Loucy (cell line): ENCODE measurements at regions not wholly inside any gene's neighbourhood (a gene's known extent, or its start where the extent isn't known, plus 50 kb on each side); places are given as distances from the start of the nearest gene placed in this dataset.

ENCODE experiments used
- H2AFZ ChIP-seq: fragments of 200-600 bp; sonication (generic); 2 replicates; pipeline ENCODE4 v1.6.0; 2016; ENCODE audit warnings: antibody characterized with exemption, mild to moderate bottlenecking, low read length, moderate library complexity
- H3F3A ChIP-seq: fragments of 200-600 bp; 2 replicates; pipeline ENCODE4 v1.6.0; 2016; ENCODE audit warnings: antibody characterized with exemption, low read depth, mild to moderate bottlenecking
- H3K27me3 ChIP-seq: fragments of 200-600 bp; sonication (generic); 2 replicates; pipeline ENCODE4 v1.6.1; 2014; ENCODE audit warnings: low read length, mild to moderate bottlenecking; ENCODE audit not compliant: insufficient read depth, poor library complexity, severe bottlenecking
- H3K36me3 ChIP-seq: fragments of 200-600 bp; sonication (generic); 2 replicates; pipeline ENCODE4 v1.6.1; 2016; ENCODE audit warnings: low read length; ENCODE audit not compliant: insufficient read depth
- H3K4me1 ChIP-seq: fragments of 200-600 bp; sonication (generic); 2 replicates; pipeline ENCODE4 v1.5.1; 2014; ENCODE audit warnings: low read length, mild to moderate bottlenecking; ENCODE audit not compliant: insufficient read depth, poor library complexity, severe bottlenecking
- H3K4me2 ChIP-seq: fragments of 200-600 bp; sonication (generic); 2 replicates; pipeline ENCODE4 v1.6.0; 2014; ENCODE audit warnings: antibody characterized with exemption, low read length, low read depth, mild to moderate bottlenecking; ENCODE audit not compliant: poor library complexity, severe bottlenecking
- H3K4me3 ChIP-seq: fragments of 200-600 bp; sonication (generic); 2 replicates; pipeline ENCODE4 v1.5.1; 2014; ENCODE audit warnings: low read length, mild to moderate bottlenecking, mixed read lengths; ENCODE audit not compliant: poor library complexity, severe bottlenecking
- H3K79me2 ChIP-seq: fragments of 200-600 bp; sonication (generic); 2 replicates; pipeline ENCODE4 v1.6.1; 2014; ENCODE audit warnings: low read length; ENCODE audit not compliant: insufficient read depth
- H3K9ac ChIP-seq: fragments of 200-600 bp; sonication (generic); 2 replicates; pipeline ENCODE4 v1.6.0; 2014; ENCODE audit warnings: mild to moderate bottlenecking, low read depth, low read length, moderate library complexity; ENCODE audit not compliant: poor library complexity, severe bottlenecking
- H3K9me2 ChIP-seq: fragments of 200-600 bp; sonication (generic); replicated peaks from 2 replicates; pipeline ENCODE4 v1.6.1; 2016; ENCODE audit warnings: low read depth, low read length, mixed read lengths
- H3K9me3 ChIP-seq: fragments of 200-600 bp; sonication (generic); 2 replicates; pipeline ENCODE4 v1.6.1; 2014; ENCODE audit warnings: mild to moderate bottlenecking, antibody characterized with exemption, low read length, low read depth; ENCODE audit not compliant: insufficient read depth
- H4K20me1 ChIP-seq: fragments of 200-600 bp; sonication (generic); 2 replicates; pipeline ENCODE4 v1.6.0; 2014; ENCODE audit warnings: antibody characterized with exemption, low read length, mild to moderate bottlenecking; ENCODE audit not compliant: insufficient read depth, poor library complexity, severe bottlenecking
- EZH2phosphoT487 ChIP-seq: fragments of 200-600 bp; IDR thresholded peaks from 2 replicates; pipeline ENCODE4 v1.6.1; 2018; ENCODE audit warnings: antibody characterized with exemption, mild to moderate bottlenecking, moderate library complexity, borderline replicate concordance
- TF ChIP-seq, protein P1 (sequence below): fragments of 200-600 bp; sonication (generic); conservative IDR thresholded peaks from 2 replicates; pipeline ENCODE4 v1.5.1; 2014; ENCODE audit warnings: mild to moderate bottlenecking, antibody characterized with exemption, low read length

DNA sequence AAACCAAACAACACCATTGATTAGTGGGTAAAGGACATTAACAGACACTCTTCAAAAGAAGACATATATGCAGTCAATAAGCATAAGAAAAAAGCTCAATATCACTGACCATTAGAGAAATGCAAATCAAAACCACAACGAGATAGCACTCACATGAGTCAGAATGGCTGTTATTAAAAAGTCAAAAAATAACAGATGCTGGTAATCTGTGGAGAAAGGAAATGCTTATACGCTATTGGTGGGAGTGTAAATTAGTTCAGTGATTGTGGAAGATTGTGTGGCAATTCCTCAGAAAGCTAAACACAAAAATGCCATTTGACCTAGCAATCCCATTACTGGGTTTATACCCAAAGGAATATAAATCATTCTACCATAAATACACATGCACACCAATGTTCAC is 182.6 kb downstream of the TRPC6 start:
- no peak overlapping the region for H3K4me3 ChIP-seq
- TF ChIP-seq, protein P1, sequence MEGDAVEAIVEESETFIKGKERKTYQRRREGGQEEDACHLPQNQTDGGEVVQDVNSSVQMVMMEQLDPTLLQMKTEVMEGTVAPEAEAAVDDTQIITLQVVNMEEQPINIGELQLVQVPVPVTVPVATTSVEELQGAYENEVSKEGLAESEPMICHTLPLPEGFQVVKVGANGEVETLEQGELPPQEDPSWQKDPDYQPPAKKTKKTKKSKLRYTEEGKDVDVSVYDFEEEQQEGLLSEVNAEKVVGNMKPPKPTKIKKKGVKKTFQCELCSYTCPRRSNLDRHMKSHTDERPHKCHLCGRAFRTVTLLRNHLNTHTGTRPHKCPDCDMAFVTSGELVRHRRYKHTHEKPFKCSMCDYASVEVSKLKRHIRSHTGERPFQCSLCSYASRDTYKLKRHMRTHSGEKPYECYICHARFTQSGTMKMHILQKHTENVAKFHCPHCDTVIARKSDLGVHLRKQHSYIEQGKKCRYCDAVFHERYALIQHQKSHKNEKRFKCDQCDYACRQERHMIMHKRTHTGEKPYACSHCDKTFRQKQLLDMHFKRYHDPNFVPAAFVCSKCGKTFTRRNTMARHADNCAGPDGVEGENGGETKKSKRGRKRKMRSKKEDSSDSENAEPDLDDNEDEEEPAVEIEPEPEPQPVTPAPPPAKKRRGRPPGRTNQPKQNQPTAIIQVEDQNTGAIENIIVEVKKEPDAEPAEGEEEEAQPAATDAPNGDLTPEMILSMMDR: no peak
- TF ChIP-seq EZH2phosphoT487: no peak
- no peak overlapping the region for H3K9ac ChIP-seq

DNA sequence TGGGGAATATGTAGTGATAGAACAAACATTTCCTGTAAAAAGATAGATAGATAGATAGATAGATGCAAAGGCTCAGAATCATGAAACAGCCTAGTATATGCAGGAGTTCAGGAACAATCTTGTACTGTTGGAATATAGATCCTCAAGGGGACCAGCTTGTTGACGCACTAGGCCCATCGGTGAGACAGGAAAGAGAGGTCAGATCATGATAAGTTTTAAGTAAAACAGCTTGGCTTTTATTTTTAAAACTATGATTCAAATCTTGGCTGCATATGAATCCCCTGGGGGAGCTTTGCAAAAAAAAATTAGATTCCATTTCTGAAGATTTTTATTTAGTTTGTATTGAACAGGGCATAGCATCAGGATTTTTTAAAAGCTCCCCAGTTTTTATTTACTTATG is 185.8 kb downstream of the TRPC6 start:
- Histone ChIP-seq H3K27me3 (no peaks in the 10 kb centered on the region), H4K20me1 (no peaks in the 10 kb centered on the region), H3K9ac (no peak overlapping the region), H3K4me3 (no peak overlapping the region), H3K79me2 (no peaks in the 10 kb centered on the region), H3K4me2 (no peak overlapping the region), H3K4me1 (no peaks in the 10 kb centered on the region), H3F3A (no peaks in the 10 kb centered on the region), H2AFZ (no peak overlapping the region), H3K9me2 (no peaks in the 10 kb centered on the region), H3K9me3 (no peaks in the 10 kb centered on the region), H3K36me3 (no peaks in the 10 kb centered on the region)
- no peak for TF ChIP-seq EZH2phosphoT487
- TF ChIP-seq, protein P1: no peak

More for the DNA sequence above, 182.6 kb downstream of the TRPC6 start:
- H3K79me2 ChIP-seq: no peaks in the 10 kb centered on the region
- no peak overlapping the region for H2AFZ ChIP-seq
- H3K4me2 ChIP-seq: no peak overlapping the region
- no peaks in the 10 kb centered on the region for H3K9me3 ChIP-seq
- H3K27me3 ChIP-seq: no peaks in the 10 kb centered on the region
- no peaks in the 10 kb centered on the region for H3F3A ChIP-seq
- no peaks in the 10 kb centered on the region for H3K9me2 ChIP-seq
- H3K36me3 ChIP-seq: no peaks in the 10 kb centered on the region
- H3K4me1 ChIP-seq: no peaks in the 10 kb centered on the region
- no peaks in the 10 kb centered on the region for H4K20me1 ChIP-seq

DNA sequence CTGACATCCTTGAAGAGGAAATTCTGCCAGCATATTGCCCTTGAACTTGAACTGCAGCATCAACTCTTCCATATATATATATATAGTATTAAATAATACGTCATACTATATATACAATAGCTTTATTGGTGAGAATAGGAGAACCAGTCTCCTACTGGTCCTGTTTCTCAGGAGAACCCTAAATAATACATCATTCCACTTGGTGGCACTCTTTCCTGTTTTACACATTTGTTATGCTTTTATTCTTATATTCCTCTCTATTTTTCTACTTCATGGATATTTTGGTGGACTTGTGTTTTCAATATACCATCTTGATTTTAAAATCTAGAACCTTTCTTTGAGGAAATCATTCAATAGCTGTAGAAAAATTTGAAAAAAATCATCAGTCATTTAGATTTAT is 193.3 kb downstream of the TRPC6 start:
- TF ChIP-seq, protein P1: peak; percentile 41
- TF ChIP-seq EZH2phosphoT487: no peak
- Histone ChIP-seq H3F3A (no peaks in the 10 kb centered on the region), H3K4me2 (no peak overlapping the region)

More for the DNA sequence above, 193.3 kb downstream of the TRPC6 start:
- Histone ChIP-seq H3K9ac (no peak overlapping the region), H3K9me2 (no peaks in the 10 kb centered on the region), H3K79me2 (no peaks in the 10 kb centered on the region), H3K4me1 (no peaks in the 10 kb centered on the region), H3K36me3 (no peaks in the 10 kb centered on the region), H4K20me1 (no peaks in the 10 kb centered on the region), H3K4me3 (no peak overlapping the region), H3K9me3 (no peaks in the 10 kb centered on the region), H2AFZ (no peak overlapping the region), H3K27me3 (no peaks in the 10 kb centered on the region)
